GM21723 (cell line): ENCODE measurements at regions not wholly inside any gene's neighbourhood (a gene's known extent, or its start where the extent isn't known, plus 50 kb on each side); places are given as distances from the start of the nearest gene placed in this dataset.
"Not testable (repeated sequence)": the region's sequence is repeated elsewhere in the genome, so short reads cannot be mapped to it uniquely, and the experiment has no call there.

ENCODE experiments used
- ATAC-seq: cut with Tn5 transposase; IDR thresholded peaks from one replicate; pipeline ENCODE4 v1.9.1; 2021; ENCODE audit warnings: mild to moderate bottlenecking, moderate library complexity; ENCODE audit not compliant: unreplicated experiment

GRCh38 chr4:123025398-123025797 lies 103.0 kb upstream of the NUDT6 start:
- ATAC-seq: no peak

GRCh38 chr4:123026015-123026414 lies 103.6 kb upstream of the NUDT6 start:
- not testable (repeated sequence) for ATAC-seq

- no peak for ATAC-seq
Observed at GRCh38 chr4:123031664-123032063, 109.3 kb upstream of the NUDT6 start.

- ATAC-seq: no peak
Observed at GRCh38 chr4:123034023-123034422, 111.6 kb upstream of the NUDT6 start.

GRCh38 chr4:123035239-123035638 lies 112.8 kb upstream of the NUDT6 start:
- ATAC-seq: no peak

GRCh38 chr4:123037804-123038203 lies 115.4 kb upstream of the NUDT6 start:
- ATAC-seq: no peak

GRCh38 chr4:123042095-123042494 lies 119.7 kb upstream of the NUDT6 start:
- no peak for ATAC-seq

GRCh38 chr4:123043013-123043412 lies 120.6 kb upstream of the NUDT6 start:
- no peak for ATAC-seq

GRCh38 chr4:123043793-123044425 lies 121.5 kb upstream of the NUDT6 start:
- no peak for ATAC-seq

- ATAC-seq: no peak
Observed at GRCh38 chr4:123046096-123046495, 123.7 kb upstream of the NUDT6 start.

GRCh38 chr4:123050018-123050417 lies 127.6 kb upstream of the NUDT6 start:
- no peak for ATAC-seq

GRCh38 chr4:123052007-123052406 lies 129.6 kb upstream of the NUDT6 start:
- no peak for ATAC-seq

- ATAC-seq: no peak
Observed at GRCh38 chr4:123055943-123056342, 133.5 kb upstream of the NUDT6 start.

GRCh38 chr4:123060039-123060770 lies 137.8 kb upstream of the NUDT6 start:
- ATAC-seq: no peak

GRCh38 chr4:123064390-123064789 lies 142.0 kb upstream of the NUDT6 start:
- ATAC-seq: no peak

- ATAC-seq: no peak
Observed at GRCh38 chr4:123068081-123068480, 145.7 kb upstream of the NUDT6 start.

GRCh38 chr4:123072060-123072459 lies 149.7 kb upstream of the NUDT6 start:
- ATAC-seq: no peak

- no peak for ATAC-seq
Observed at GRCh38 chr4:123073650-123074049, 151.3 kb upstream of the NUDT6 start.

- ATAC-seq: no peak
Observed at GRCh38 chr4:123077330-123077729, 154.9 kb upstream of the NUDT6 start.

- no peak for ATAC-seq
Observed at GRCh38 chr4:123081971-123082370, 159.6 kb upstream of the NUDT6 start.

- ATAC-seq: no peak
Observed at GRCh38 chr4:123083646-123084045, 161.2 kb upstream of the NUDT6 start.

GRCh38 chr4:123088501-123088900 lies 166.1 kb upstream of the NUDT6 start:
- ATAC-seq: no peak

GRCh38 chr4:123090886-123091285 lies 168.5 kb upstream of the NUDT6 start:
- ATAC-seq: no peak
